Keratinocyte (primary cell): ENCODE measurements at regions not wholly inside any gene's neighbourhood (a gene's known extent, or its start where the extent isn't known, plus 50 kb on each side); places are given as distances from the start of the nearest gene placed in this dataset.
"Not testable (repeated sequence)": the region's sequence is repeated elsewhere in the genome, so short reads cannot be mapped to it uniquely, and the experiment has no call there.

Experiments
- DNase-seq: peaks from one replicate; pipeline ENCODE4 v3.0.0-alpha.2; 2011; ENCODE audit warnings: low read depth, missing footprints, low spot score
- FAIRE-seq: peaks from 2 replicates; lab custom pipeline; 2011; peaks lifted over from hg19 to GRCh38; lab: Jason Lieb, UNC
- H2AFZ ChIP-seq: 2 replicates; pipeline ENCODE4 v1.6.0; 2012; ENCODE audit warnings: low read length, control low read depth, inconsistent platforms; ENCODE audit not compliant: control insufficient read depth
- H3K27ac ChIP-seq: 2 replicates; pipeline ENCODE4 v1.5.1; 2011; ENCODE audit warnings: low read length; ENCODE audit not compliant: control insufficient read depth, insufficient read depth
- H3K27me3 ChIP-seq: 3 replicates; pipeline ENCODE4 v1.6.0; 2011; ENCODE audit warnings: low read length; ENCODE audit not compliant: control insufficient read depth, insufficient read depth; ENCODE audit errors: extremely low read depth
- H3K36me3 ChIP-seq, 2 experiments: 2 replicates in 1 of 2; 3 replicates in 1 of 2; pipeline ENCODE4 v1.5.1; 2011; ENCODE audit warnings: low read length in 2 of 2, mild to moderate bottlenecking in 1 of 2; ENCODE audit not compliant: control insufficient read depth in 2 of 2, insufficient read depth in 2 of 2; ENCODE audit errors: extremely low read depth in 1 of 2
- H3K4me1 ChIP-seq: 3 replicates; pipeline ENCODE4 v1.5.1; 2011; ENCODE audit warnings: low read length; ENCODE audit not compliant: control insufficient read depth, insufficient read depth; ENCODE audit errors: extremely low read depth
- H3K4me2 ChIP-seq: 3 replicates; pipeline ENCODE4 v1.6.0; 2011; ENCODE audit warnings: low read depth, low read length; ENCODE audit not compliant: control insufficient read depth, insufficient read depth; ENCODE audit errors: extremely low read depth
- H3K4me3 ChIP-seq, 3 experiments: fragments of 200-600 bp in 1 of 3; sonication (generic) in 1 of 3; 2 replicates in 2 of 3; 3 replicates in 1 of 3; pipeline ENCODE4 v1.5.1; 2011 to 2016; ENCODE audit warnings: low read length in 3 of 3, mild to moderate bottlenecking in 3 of 3, control low read depth in 2 of 3, inconsistent platforms in 1 of 3, low read depth in 1 of 3, mixed read lengths in 1 of 3, mixed run types in 1 of 3, moderate library complexity in 1 of 3; ENCODE audit not compliant: control insufficient read depth in 2 of 3, insufficient read depth in 2 of 3; ENCODE audit errors: extremely low read depth in 1 of 3
- H3K79me2 ChIP-seq: 2 replicates; pipeline ENCODE4 v1.6.0; 2012; ENCODE audit warnings: low read length; ENCODE audit not compliant: control insufficient read depth, insufficient read depth
- H3K9ac ChIP-seq: 3 replicates; pipeline ENCODE4 v1.6.0; 2011; ENCODE audit warnings: low read length; ENCODE audit not compliant: control insufficient read depth, insufficient read depth; ENCODE audit errors: extremely low read depth
- H3K9me1 ChIP-seq: 3 replicates; pipeline ENCODE4 v1.6.0; 2011; ENCODE audit warnings: low read length; ENCODE audit not compliant: control insufficient read depth, insufficient read depth; ENCODE audit errors: extremely low read depth
- H3K9me3 ChIP-seq: 2 replicates; pipeline ENCODE4 v1.5.1; 2012; ENCODE audit warnings: low read depth, low read length; ENCODE audit not compliant: control insufficient read depth
- H4K20me1 ChIP-seq: 3 replicates; pipeline ENCODE4 v1.6.0; 2011; ENCODE audit warnings: low read length; ENCODE audit not compliant: control insufficient read depth, insufficient read depth; ENCODE audit errors: extremely low read depth
- EZH2 ChIP-seq: IDR thresholded peaks from one replicate; pipeline ENCODE4 v1.6.1; 2012; ENCODE audit warnings: inconsistent platforms, mild to moderate bottlenecking, low read length, moderate library complexity
- dilution Hi-C: fragments of 300-500 bp; cut with MboI; formaldehyde crosslinking; loops from one replicate; pipeline ENCODE4 v1.7.0; 2020; ENCODE audit warnings: low sequenced_read_pairs; ENCODE audit not compliant: extremely low pct_ligation_motif_present
- TF ChIP-seq, protein P1 (sequence below), 3 experiments: IDR thresholded peaks in 1 of 3; conservative IDR thresholded peaks in 1 of 3; optimal IDR thresholded peaks in 1 of 3; 2 replicates in 2 of 3; 3 replicates in 1 of 3; pipeline versions ENCODE3 to v1.5.1; 2011; ENCODE audit warnings: low read length in 3 of 3, mild to moderate bottlenecking in 3 of 3, moderate library complexity in 2 of 3, control low read depth in 1 of 3, inconsistent platforms in 1 of 3; ENCODE audit not compliant: insufficient read depth in 2 of 3; ENCODE audit errors: extremely low read depth in 1 of 3

DNA sequence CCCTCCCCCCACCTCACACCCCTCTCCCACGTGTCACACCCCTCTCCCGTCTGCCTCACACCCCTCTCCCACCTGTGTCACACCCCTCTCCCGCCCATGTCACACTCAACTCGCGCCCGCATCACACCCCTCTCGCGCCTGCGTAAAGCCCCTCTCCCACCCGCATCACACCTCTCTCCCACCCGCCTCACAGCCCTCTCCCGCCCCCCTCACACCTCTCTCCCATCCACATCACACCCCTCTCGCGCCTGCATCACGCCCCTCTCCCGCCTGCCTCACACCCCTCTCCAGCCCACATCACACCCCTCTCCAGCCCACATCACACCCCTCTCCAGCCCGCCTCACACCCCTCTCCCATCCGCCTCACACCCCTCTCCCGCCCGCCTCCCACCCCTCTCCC is 173.5 kb upstream of the FOXD4L5 start:
- Histone ChIP-seq H3K9me1 (no peaks in the 10 kb centered on the region), H3K27me3 (no peaks in the 10 kb centered on the region), H3K36me3 (no peaks in the 10 kb centered on the region), H3K4me1 (no peaks in the 10 kb centered on the region), H3K4me2 (no peak overlapping the region), H3K27ac (no peak overlapping the region), H3K4me3 (no peak overlapping the region), H3K9me3 (peaks cover 3% of the 10 kb centered on the region), H4K20me1 (no peaks in the 10 kb centered on the region), H3K9ac (no peak overlapping the region), H2AFZ (no peak overlapping the region), H3K79me2 (no peaks in the 10 kb centered on the region)
- TF ChIP-seq, protein P1, sequence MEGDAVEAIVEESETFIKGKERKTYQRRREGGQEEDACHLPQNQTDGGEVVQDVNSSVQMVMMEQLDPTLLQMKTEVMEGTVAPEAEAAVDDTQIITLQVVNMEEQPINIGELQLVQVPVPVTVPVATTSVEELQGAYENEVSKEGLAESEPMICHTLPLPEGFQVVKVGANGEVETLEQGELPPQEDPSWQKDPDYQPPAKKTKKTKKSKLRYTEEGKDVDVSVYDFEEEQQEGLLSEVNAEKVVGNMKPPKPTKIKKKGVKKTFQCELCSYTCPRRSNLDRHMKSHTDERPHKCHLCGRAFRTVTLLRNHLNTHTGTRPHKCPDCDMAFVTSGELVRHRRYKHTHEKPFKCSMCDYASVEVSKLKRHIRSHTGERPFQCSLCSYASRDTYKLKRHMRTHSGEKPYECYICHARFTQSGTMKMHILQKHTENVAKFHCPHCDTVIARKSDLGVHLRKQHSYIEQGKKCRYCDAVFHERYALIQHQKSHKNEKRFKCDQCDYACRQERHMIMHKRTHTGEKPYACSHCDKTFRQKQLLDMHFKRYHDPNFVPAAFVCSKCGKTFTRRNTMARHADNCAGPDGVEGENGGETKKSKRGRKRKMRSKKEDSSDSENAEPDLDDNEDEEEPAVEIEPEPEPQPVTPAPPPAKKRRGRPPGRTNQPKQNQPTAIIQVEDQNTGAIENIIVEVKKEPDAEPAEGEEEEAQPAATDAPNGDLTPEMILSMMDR (optimal IDR thresholded peaks at IDR 0.05 in 1 of 3, IDR thresholded peaks at IDR 0.05 in 1 of 3, conservative IDR thresholded peaks at IDR 0.05 in 1 of 3; ENCODE audit: extremely low read depth in 1 of 3, insufficient read depth in 2 of 3, low read length in 3 of 3) = no peak
- TF ChIP-seq EZH2 = no peak
- DNase-seq = no peak
- dilution Hi-C loops = no loop called here
- no peak for FAIRE-seq

DNA sequence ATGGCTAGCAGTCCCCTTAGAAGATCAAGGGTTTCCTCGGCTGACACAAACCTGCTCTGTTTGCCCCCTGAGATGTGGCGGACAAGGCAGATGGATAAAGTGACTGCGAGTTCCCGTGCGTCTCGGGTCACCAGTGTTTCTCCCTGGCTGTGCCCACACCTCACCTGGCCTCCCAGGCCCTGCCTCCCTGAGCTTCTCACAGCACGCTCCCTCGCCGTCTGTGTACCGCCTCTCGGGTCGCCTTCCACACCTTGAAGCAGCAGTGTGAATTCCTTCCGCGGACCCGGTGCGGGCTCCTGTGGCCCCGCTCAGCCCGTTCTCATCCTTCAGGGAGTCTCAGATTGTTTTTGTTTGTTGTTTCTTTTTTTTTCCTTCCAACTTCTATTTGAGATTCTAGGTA is 172.0 kb upstream of the FOXD4L5 start:
- H3K36me3 ChIP-seq, H3K4me1 ChIP-seq, H3K79me2 ChIP-seq, H3K27ac ChIP-seq, DNase-seq, dilution Hi-C loops, H3K9ac ChIP-seq, H3K27me3 ChIP-seq, H3K4me2 ChIP-seq, H3K4me3 ChIP-seq, H2AFZ ChIP-seq, H4K20me1 ChIP-seq, H3K9me3 ChIP-seq, H3K9me1 ChIP-seq, FAIRE-seq: not testable (repeated sequence)

DNA sequence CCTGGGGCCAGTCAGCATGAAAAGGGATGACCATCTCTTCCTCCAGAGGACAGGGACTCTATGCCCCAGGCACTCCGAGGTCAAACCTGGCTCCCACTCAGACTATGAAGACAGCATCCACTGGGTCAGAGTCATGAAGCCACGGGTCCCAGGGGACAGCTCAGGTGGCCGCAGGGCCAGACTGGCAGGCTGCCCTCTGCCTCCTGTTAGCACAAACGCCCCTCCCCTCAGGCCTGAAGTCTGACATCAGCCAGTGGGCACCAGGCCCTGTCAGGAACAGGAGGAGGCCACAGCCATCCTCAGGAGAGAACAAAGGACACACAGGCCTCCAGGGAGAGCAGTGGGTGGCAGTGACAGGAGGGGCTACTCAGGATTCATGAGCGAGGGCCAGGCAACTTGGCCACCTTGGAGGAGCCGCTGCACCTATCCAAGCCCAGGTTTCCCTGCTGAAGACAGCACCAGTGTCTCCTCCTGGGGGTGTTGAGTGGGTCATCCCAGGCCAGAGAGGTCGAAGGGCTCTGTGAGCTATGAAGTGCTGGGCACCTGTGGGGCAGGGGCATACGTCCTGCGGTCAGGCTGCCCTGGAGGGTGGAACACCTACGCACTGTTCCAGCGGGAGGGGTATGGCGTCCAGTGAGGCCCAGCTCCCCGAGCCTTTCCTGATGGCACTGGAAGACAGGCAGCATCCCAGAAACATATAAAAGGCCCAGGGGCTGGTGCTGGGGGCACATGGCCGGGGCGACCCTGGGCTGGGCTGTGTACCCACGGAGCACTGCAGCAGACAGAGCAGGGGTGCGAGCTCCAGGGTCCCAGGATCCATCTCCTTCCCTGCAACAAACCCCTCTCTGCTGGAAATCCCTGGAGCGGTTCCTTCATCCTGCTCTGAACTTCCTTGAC is 171.0 kb upstream of the FOXD4L5 start:
- H3K9ac ChIP-seq, H3K9me1 ChIP-seq, H2AFZ ChIP-seq, H3K9me3 ChIP-seq, H3K4me1 ChIP-seq, H3K36me3 ChIP-seq, H3K27ac ChIP-seq, H3K4me3 ChIP-seq, H4K20me1 ChIP-seq, dilution Hi-C loops, FAIRE-seq, H3K27me3 ChIP-seq, H3K4me2 ChIP-seq, DNase-seq, H3K79me2 ChIP-seq: not testable (repeated sequence)

DNA sequence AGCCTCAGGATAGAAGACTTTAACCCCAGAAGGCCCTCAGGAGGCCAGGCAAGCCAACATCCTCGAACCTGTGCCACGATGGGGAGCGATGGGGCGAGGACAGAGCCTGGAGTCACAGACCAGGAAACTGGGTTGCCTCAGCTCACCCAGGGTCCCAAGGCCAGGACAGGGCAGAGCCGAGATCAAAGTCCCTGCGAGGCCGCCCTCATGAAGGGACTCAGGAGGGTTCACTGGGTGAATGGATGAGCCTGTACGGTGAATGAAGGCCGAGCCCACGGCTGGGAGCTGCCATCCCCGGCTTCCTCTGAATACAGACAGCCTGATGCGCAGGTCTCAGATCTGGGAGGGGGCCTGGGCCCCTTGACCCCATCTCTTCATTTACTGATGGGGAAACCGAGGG is 170.1 kb upstream of the FOXD4L5 start:
- H3K27ac ChIP-seq, H3K4me1 ChIP-seq, H3K9me3 ChIP-seq, H3K27me3 ChIP-seq, H3K9ac ChIP-seq, dilution Hi-C loops, H3K9me1 ChIP-seq, DNase-seq, FAIRE-seq, H4K20me1 ChIP-seq, H3K79me2 ChIP-seq, H3K36me3 ChIP-seq, H2AFZ ChIP-seq, H3K4me2 ChIP-seq, H3K4me3 ChIP-seq: not testable (repeated sequence)
